Mammary epithelial cell (primary cell): ENCODE measurements at regions not wholly inside any gene's neighbourhood (a gene's known extent, or its start where the extent isn't known, plus 50 kb on each side); places are given as distances from the start of the nearest gene placed in this dataset.

ENCODE experiments used
- CTCF ChIP-seq, 2 donors: IDR thresholded peaks in 1 of 2; conservative IDR thresholded peaks in 1 of 2; 2 replicates each; pipeline ENCODE4 v1.5.1; 2011 to 2012; ENCODE audit warnings: inconsistent platforms in 2 of 2, low read length in 2 of 2, mild to moderate bottlenecking in 2 of 2, control low read depth in 1 of 2, low read depth in 1 of 2; ENCODE audit not compliant: insufficient read depth in 1 of 2; ENCODE audit errors: extremely low read depth in 1 of 2
- EZH2 ChIP-seq: IDR thresholded peaks from 2 replicates; pipeline ENCODE4 v1.6.1; 2012; ENCODE audit warnings: low read length, inconsistent platforms, borderline replicate concordance

- TF ChIP-seq CTCF (conservative IDR thresholded peaks at IDR 0.05 in 1 of 2, IDR thresholded peaks at IDR 0.05 in 1 of 2; ENCODE audit: extremely low read depth in 1 of 2, insufficient read depth in 1 of 2, low read depth in 1 of 2, low read length in 2 of 2) (no peak), EZH2 (no peak)
Observed at GRCh38 chr5:172582940-172583339, 58.1 kb upstream of the NEURL1B start.
